Smooth muscle cell (in vitro differentiated cells): ENCODE measurements at regions not wholly inside any gene's neighbourhood (a gene's known extent, or its start where the extent isn't known, plus 50 kb on each side); places are given as distances from the start of the nearest gene placed in this dataset.

Experiments used
- DNase-seq: peaks from one replicate; lab custom pipeline; 2025; ENCODE audit not compliant: unreplicated experiment; lab: John Stamatoyannopoulos, UW
- H2AFZ ChIP-seq: fragments of 200-600 bp; sonication (generic); 2 replicates; pipeline ENCODE4 v1.6.0; 2016; ENCODE audit warnings: antibody characterized with exemption, low read depth, mild to moderate bottlenecking
- H3F3A ChIP-seq: fragments of 200-600 bp; sonication (generic); 2 replicates; pipeline ENCODE4 v1.6.0; 2017; ENCODE audit warnings: antibody characterized with exemption, low read depth
- H3K27ac ChIP-seq: fragments of 200-600 bp; sonication (generic); 2 replicates; pipeline ENCODE4 v1.5.1; 2016; ENCODE audit warnings: low read depth, mild to moderate bottlenecking
- H3K27me3 ChIP-seq: fragments of 200-600 bp; sonication (generic); 2 replicates; pipeline ENCODE4 v1.6.1; 2016; ENCODE audit warnings: low read depth, mild to moderate bottlenecking
- H3K36me3 ChIP-seq: fragments of 200-600 bp; sonication (generic); 2 replicates; pipeline ENCODE4 v1.5.1; 2016; ENCODE audit warnings: low read depth
- H3K4me1 ChIP-seq: fragments of 200-600 bp; sonication (generic); 2 replicates; pipeline ENCODE4 v1.5.1; 2016; ENCODE audit warnings: low read depth
- H3K4me2 ChIP-seq: fragments of 200-600 bp; sonication (generic); 2 replicates; pipeline ENCODE4 v1.6.0; 2016; ENCODE audit warnings: mild to moderate bottlenecking
- H3K4me3 ChIP-seq: fragments of 200-600 bp; sonication (generic); 2 replicates; pipeline ENCODE4 v1.5.1; 2016; ENCODE audit warnings: mild to moderate bottlenecking
- H3K79me2 ChIP-seq: fragments of 200-600 bp; sonication (generic); 2 replicates; pipeline ENCODE4 v1.6.0; 2016; ENCODE audit warnings: low read depth, mild to moderate bottlenecking
- H3K9ac ChIP-seq: fragments of 200-600 bp; sonication (generic); 2 replicates; pipeline ENCODE4 v1.6.0; 2016; ENCODE audit warnings: low read depth
- H3K9me3 ChIP-seq: fragments of 200-600 bp; sonication (generic); replicated peaks from 2 replicates; pipeline ENCODE4 v1.5.1; 2016; ENCODE audit warnings: low read depth
- H4K20me1 ChIP-seq: fragments of 200-600 bp; sonication (generic); 2 replicates; pipeline ENCODE4 v1.6.0; 2016; ENCODE audit warnings: low read depth
- CTCF ChIP-seq: fragments of 200-600 bp; sonication (generic); IDR thresholded peaks from 2 replicates; pipeline ENCODE4 v1.5.1; 2017; ENCODE audit warnings: borderline replicate concordance, mild to moderate bottlenecking, antibody characterized with exemption; ENCODE audit not compliant: insufficient read depth, poor library complexity, severe bottlenecking
- WGBS: methylation state at CpG from one replicate; pipeline ENCODE4 v1.1.7; 2016; ENCODE audit warnings: low lambda C conversion rate; 5-methylcytosine and 5-hydroxymethylcytosine counted together

GRCh38 chr2:60361498-60361897 lies 192.0 kb downstream of the BCL11A start:
- no peak for TF ChIP-seq CTCF
- Histone ChIP-seq H3F3A (no peaks in the 10 kb centered on the region), H4K20me1 (no peaks in the 10 kb centered on the region)

GRCh38 chr2:60359569-60359968 lies 193.9 kb downstream of the BCL11A start:
- TF ChIP-seq CTCF: no peak
- WGBS: 70% methylated on average over 5 of the region's 5 CpGs
- H3K27ac ChIP-seq: no peak overlapping the region

More at GRCh38 chr2:60361498-60361897, 192.0 kb downstream of the BCL11A start:
- Histone ChIP-seq H3K4me1 (no peaks in the 10 kb centered on the region), H3K4me3 (no peak overlapping the region), H3K9ac (no peak overlapping the region), H3K79me2 (no peaks in the 10 kb centered on the region), H3K9me3 (no peaks in the 10 kb centered on the region), H3K27ac (no peak overlapping the region), H3K36me3 (no peaks in the 10 kb centered on the region), H2AFZ (no peak overlapping the region), H3K4me2 (no peak overlapping the region), H3K27me3 (no peaks in the 10 kb centered on the region)
- WGBS: 97% methylated on average over 1 of the region's 1 CpG
- DNase-seq: no peak

GRCh38 chr2:60358476-60358875 lies 195.0 kb downstream of the BCL11A start:
- TF ChIP-seq CTCF: no peak
- Histone ChIP-seq H3K27ac (no peak overlapping the region), H3K36me3 (no peaks in the 10 kb centered on the region), H3K79me2 (no peaks in the 10 kb centered on the region), H3K9me3 (no peaks in the 10 kb centered on the region), H3K4me1 (no peaks in the 10 kb centered on the region), H3F3A (no peaks in the 10 kb centered on the region), H3K9ac (no peak overlapping the region), H3K4me2 (no peak overlapping the region), H2AFZ (no peak overlapping the region), H3K27me3 (no peaks in the 10 kb centered on the region), H3K4me3 (no peak overlapping the region), H4K20me1 (no peaks in the 10 kb centered on the region)
- WGBS: 83% methylated on average over 4 of the region's 4 CpGs
- no peak for DNase-seq

More at GRCh38 chr2:60359569-60359968, 193.9 kb downstream of the BCL11A start:
- Histone ChIP-seq H3K79me2 (no peaks in the 10 kb centered on the region), H2AFZ (no peak overlapping the region), H3K36me3 (no peaks in the 10 kb centered on the region), H3K4me3 (no peak overlapping the region), H3K9me3 (no peaks in the 10 kb centered on the region), H4K20me1 (no peaks in the 10 kb centered on the region), H3F3A (no peaks in the 10 kb centered on the region), H3K4me2 (no peak overlapping the region), H3K4me1 (no peaks in the 10 kb centered on the region), H3K9ac (no peak overlapping the region), H3K27me3 (no peaks in the 10 kb centered on the region)
- no peak for DNase-seq

- no peaks in the 10 kb centered on the region for H4K20me1 ChIP-seq
- H3K27me3 ChIP-seq: no peaks in the 10 kb centered on the region
- no peaks in the 10 kb centered on the region for H3F3A ChIP-seq
- DNase-seq: no peak
- no peak overlapping the region for H3K27ac ChIP-seq
- H3K36me3 ChIP-seq: no peaks in the 10 kb centered on the region
- no peaks in the 10 kb centered on the region for H3K9me3 ChIP-seq
- no peaks in the 10 kb centered on the region for H3K79me2 ChIP-seq
- WGBS: 84% methylated on average over 6 of the region's 6 CpGs
- H3K4me3 ChIP-seq: no peak overlapping the region
- TF ChIP-seq CTCF: no peak
- no peak overlapping the region for H3K9ac ChIP-seq
- no peaks in the 10 kb centered on the region for H3K4me1 ChIP-seq
- no peak overlapping the region for H2AFZ ChIP-seq
- H3K4me2 ChIP-seq: no peak overlapping the region
Measured at GRCh38 chr2:60357996-60358395, 195.5 kb downstream of the BCL11A start.
